ENCODE measurements at regions not wholly inside any gene's neighbourhood (a gene's known extent, or its start where the extent isn't known, plus 50 kb on each side); places are given as distances from the start of the nearest gene placed in this dataset.

DNA sequence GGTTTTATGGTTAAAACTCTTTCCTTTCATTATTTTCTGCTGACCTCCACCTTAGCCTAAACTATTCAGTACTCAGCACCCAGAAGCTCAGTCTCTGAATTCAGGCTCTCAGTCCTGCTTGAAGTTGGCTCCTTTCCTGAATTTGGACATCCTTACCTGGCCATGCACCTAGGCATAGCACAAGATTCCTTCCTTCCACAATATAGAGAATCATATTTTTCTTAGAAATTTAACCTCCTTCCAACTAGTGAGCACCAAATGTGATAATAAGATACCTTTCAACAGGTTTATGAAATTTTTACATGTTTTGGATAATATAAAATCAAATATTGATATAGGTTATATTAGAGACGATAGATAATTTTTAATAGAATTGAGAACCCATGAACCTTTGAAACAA is 905.6 kb upstream of the GHITM start:
- DNase-seq (ENCODE audit: low read depth in 4 of 4, low spot score in 2 of 4): no peak

DNA sequence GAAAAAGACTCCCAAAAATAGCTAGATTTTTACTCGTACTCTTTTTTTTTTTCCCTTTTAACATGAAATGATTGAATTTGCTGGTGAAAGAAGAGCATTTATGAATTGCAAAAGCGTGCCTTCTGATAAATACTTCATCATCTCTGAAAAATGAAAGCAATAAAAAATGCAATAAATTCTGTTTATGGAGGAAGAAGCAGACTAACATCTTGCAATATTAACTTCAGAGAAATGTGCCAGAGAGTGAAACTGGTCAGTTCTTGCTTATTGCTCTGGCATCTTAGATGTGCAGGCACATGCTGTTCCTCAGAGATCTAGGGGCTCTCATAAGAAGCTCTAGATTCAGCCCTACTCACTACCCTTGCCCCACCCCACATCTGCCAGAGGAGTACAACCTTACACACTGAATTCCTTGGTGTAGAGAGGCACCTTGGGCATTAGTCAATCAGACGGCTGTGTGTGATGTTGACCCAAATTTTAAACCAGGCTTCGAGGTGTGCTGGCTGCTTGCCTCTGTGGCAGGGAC is 891.1 kb upstream of the GHITM start:
- no peak for DNase-seq (ENCODE audit: low read depth in 4 of 4, low spot score in 2 of 4)

DNA sequence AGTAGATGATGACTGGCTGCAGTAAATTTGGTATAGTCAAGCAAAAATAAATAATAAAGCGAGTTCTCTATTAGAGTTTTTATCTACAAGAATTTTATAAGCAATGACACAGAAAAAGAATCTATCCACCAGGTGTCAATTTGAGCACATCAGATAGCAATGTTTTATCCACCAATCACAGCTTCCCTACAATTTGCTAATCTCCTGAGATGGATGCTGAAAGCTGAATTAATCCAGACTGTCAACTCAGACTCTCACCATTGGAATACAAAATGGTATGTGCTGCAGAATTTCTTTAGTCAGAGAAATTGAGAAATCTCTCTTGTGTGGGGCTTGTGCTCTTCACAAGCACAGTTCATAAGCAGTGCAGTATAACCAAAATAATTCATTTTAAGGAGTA is 888.9 kb upstream of the GHITM start:
- DNase-seq (ENCODE audit: low read depth in 4 of 4, low spot score in 2 of 4): no peak

DNA sequence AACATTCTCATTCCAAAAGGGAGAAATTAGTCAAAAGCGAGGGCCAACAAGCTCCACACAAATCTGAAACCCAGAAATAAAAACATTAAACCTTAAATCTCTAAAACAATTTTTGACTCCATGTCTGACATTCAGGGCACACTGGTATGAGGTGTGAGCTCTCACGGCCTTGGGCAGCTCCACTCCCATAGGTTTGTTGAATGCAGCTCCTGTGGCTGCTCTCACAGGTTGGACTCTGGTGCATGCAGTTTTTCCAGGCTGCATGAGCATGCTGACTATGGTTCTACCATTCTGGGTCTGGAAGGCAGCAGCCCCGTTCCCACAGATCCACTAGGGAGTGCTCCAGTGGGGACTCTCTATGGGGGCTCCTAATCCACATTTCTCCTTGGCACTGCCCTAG is 887.1 kb upstream of the GHITM start:
- no peak for DNase-seq (ENCODE audit: low read depth in 4 of 4, low spot score in 2 of 4)

DNA sequence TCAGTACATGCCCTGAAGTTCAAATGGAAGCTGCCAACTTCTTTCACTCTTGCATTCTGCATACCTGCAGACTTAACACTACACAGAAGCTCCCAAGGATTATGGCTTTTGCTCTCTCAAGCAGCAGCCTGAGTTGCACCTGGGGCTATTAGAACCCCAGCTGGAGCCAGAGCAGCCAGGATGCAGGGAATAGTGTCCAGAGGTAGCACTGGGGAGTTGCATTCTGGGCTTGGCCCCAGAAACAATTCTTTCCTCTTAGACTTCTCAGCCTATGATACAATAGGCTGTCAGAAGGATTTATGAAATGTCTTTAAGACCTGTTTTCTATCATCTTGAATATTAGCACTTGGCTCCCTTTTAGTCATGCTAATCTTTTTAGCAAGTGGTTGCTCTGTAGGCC is 886.7 kb upstream of the GHITM start:
- no peak for DNase-seq (ENCODE audit: low read depth in 4 of 4, low spot score in 2 of 4)

DNA sequence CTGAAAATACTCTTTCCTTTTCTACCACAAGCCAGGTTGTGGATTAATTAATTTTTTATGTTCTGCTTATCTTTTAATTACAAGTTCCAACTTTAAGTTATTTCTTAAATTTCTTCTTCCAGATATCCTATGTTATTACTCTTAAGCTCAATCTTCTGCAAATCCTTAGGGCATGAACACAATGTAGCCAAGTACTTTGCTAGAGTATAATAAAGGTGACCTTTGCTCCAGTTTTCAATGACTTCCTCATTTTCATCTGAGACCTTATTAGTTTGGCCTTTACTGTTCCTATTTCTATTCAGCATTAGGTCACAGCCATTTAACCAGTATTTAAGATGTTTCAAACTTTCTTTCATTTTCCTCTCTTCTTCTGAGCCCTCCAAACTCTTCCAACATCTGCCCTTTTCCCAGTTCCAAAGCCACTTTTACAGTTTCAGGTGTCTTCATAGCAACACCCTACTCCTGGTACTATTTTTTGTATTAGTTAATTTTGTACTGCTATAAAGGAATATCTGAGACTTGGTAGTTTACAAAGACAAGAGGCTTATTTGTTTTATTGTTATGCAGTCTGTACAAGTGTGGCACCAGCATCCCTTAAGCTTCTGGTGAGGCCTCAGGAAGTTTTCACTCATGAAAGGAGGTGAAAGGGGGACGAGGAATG is 886.2 kb upstream of the GHITM start:
- no peak for DNase-seq (ENCODE audit: low read depth in 4 of 4, low spot score in 2 of 4)

DNA sequence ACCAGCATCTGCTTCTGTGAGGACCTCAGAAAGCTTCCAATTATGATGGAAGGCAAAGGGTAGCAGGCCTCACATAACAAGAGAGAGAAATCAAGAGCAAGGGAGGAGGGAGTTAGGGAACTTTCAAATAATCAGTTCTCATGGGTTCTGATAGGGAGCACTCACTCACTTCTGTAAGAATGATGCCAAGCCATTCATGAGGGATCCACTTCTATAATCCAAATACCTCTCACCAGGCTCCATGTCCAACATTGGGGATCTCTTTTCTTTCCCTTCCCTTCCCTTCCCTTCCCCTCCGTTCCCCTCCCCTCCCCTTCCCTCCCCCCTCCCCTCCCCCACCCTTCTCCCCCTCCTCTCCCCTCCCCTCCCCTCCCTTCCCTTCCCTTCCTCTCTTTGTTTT is 884.6 kb upstream of the GHITM start:
- DNase-seq (ENCODE audit: low read depth in 4 of 4, low spot score in 2 of 4): no peak

DNA sequence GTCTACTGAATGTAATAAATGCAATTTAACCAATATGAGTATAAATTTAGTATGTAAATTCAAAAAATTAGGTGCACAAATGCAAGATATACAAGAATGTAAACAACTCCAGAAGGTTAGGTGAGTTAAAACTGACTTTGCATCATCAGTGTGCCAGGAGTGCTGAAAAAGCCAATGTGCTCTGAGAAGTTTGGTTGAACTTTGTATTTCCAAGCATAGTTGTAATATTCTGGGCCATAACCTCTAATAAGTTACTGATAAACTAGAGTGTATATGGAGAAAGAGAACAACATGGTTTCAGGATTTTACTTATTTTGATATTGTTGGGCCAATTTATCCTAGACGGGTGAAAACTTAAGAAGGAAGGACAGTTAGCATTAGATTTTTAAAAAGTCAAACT is 876.9 kb upstream of the GHITM start:
- no peak for DNase-seq (ENCODE audit: low read depth in 4 of 4, low spot score in 2 of 4)

DNA sequence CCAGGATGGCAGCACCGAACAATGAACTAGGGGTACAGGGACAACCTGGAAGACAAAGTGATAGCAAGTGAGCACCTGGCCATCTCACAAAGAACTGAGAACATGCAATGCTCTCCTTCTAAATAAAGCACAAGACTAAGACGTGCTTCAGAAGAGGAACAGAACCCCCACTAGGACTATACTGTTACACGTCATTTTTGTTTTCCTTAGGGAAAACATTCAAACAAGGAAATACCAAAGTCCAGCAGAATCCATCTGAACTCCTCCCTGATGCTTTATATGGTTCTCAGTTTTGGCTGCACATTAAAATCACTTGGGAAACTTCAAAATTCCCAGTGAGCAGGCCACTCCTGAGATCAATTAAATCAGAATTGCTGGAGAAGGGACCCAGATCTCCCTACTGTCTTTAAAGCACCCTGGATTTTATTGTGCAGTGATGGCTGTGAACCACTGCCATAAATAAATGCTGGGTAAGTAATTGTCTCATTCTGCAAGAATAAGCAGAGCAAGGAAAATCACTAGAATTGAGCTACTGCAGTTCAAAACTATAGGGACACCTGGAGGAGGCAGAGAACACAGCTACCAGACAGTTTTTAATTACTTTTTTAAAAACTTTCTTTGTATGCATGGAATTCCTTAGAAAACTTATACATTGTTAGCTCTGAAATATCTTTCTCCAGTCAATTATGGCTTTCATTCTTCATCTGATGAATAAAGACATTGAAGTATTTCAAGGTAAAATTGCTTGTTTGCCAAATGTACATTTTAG is 866.5 kb upstream of the GHITM start:
- no peak for DNase-seq (ENCODE audit: low read depth in 4 of 4, low spot score in 2 of 4)

DNA sequence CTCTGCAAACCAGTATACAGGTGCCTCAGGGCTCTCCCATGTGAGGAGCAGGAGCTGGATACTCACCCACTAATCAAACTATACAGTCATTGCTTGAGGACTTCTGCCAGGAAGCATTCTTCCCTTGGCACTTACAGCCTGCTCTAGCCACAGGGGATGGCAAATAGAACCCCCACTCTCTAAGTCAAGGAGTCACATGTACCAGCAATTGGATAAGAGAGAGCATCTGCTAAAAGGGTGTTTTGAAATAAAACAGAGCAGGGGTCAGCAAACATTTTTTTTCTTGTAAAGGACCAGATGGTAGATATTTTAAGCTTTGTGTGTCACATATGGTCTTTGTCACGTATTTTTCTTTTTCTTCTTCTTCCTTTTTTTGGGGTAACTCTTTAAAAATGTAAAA is 865.2 kb upstream of the GHITM start:
- no peak for DNase-seq (ENCODE audit: low read depth in 4 of 4, low spot score in 2 of 4)

DNA sequence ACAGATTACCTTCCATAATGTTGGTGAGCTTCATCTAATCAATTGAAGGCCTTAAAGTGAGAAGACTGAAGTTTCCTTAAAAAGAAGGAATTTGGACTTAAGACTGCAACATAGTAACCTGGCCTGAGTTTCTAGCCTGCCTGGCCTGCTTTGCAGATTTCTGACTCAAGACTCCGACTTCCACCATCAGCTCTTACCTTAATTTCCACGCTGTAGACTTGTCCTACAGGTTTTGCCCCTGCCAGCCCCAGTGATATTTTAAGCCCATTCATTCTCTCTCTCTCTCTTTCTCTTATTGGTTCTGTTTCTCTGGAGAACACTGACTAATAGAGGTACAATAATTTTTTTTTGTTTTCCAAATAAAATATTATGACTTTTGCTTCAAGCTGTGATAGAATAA is 862.3 kb upstream of the GHITM start:
- DNase-seq (ENCODE audit: low read depth in 4 of 4, low spot score in 2 of 4): no peak

DNA sequence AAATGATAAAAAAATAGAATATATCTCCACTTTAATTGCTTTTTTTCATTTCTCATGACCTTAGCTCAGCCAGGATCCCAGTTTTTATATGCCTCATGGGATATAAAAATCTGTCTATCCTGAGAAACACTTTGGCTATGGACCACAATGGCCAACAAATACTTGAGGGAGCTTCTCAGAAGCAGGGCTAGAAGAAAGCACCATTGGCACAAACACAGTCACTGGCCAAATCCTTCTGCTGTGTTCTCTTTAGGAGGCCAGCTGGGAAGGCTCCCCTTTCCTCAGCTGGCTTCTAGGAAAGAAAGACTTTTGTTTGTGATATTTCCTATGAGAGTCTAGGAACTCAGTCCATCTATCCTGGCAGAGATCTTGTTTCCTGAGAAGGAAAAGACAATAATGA is 856.2 kb upstream of the GHITM start:
- DNase-seq (ENCODE audit: low read depth in 4 of 4, low spot score in 2 of 4): no peak

DNA sequence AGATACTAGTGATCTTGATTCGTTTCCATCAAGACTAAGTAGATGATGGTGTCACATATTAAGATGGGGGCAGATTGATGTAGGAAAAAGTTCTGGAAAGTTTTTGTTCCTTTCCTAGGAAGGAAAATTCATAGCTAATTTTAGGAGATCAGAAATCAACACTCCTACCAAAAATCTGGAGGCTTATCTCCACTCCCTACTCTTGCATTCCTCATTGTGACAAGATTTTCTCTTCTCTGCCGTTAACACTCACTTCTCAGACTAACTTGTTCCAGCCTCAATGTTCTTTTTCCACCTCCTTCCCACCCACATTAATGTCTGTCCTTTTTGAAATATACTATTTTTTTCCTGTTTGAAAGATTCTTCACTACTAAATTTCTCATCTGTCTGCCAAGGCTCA is 851.9 kb upstream of the GHITM start:
- no peak for DNase-seq (ENCODE audit: low read depth in 4 of 4, low spot score in 2 of 4)

DNA sequence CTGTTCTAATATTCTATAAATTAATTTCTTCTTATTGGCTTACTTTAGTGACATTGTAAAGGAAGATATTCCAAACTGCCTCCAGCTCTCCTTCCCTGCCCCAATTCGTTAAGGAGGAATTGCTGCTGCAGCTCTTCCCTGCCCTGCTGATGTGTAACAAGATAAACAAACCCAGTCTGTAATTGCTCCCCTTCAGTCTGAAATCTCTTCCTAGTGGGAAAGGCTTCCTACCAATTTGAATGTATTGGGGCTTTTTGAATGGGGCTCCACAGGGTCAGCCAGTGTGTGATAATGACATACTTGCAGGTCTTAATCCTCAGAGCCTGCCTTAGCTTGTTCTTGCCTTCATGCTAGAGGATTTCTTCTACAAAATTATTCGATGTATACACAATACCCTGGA is 849.9 kb upstream of the GHITM start:
- no peak for DNase-seq (ENCODE audit: low read depth in 4 of 4, low spot score in 2 of 4)

DNA sequence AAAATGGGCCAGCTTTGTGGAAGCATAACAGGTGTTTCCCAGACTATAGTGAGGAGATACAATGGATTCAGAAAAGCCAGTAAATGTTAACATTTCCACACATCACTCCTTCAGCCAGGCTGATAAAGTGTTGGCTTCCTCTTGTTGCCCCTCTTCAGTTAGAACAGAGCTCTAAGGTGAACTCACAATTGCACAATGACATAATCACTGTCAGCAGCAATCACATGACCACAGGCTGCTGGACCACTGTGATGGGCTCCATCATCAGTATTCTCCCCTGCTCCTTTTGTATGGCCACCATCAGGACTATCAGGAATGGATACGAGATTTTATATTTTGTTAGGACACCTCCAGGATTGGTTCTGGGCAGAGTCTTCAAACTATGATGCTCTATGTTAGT is 849.4 kb upstream of the GHITM start:
- no peak for DNase-seq (ENCODE audit: low read depth in 4 of 4, low spot score in 2 of 4)

DNA sequence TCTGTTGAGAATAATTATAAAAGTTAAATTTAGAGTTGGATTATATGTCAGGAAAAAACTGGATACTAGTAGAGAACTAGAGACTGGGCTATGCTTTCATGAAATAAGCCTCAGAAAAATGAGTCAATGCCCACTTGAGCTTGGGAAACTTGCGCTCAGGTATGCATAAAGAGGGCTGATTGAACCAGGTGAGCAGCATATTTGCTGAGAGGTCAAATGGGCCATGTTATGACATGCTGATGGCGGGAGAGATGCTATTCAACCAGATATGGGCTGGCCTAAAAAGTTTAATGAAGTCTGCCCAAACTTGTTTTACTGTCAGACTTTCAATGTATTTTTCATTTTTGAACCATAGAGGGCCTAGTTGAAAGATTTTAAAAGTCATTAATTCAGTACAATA is 837.6 kb upstream of the GHITM start:
- DNase-seq (ENCODE audit: low read depth in 4 of 4, low spot score in 2 of 4): no peak

DNA sequence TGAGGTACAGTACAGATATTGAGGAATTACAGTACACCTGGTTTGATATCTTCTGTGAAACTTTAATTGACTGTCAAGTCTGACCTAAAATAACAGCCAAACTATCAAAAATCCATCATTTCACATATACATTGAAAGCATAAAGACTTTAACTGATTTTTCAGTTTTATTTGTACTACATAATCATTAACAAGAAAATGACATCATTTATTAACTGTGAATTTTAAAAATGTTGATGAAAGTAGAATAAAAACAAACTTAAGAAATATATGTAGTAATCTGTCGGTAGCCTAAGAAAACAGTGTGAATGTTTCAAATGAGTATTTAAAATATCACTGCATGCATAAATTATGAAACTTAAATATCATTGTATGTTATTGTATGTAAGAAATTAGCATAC is 836.7 kb upstream of the GHITM start:
- DNase-seq (ENCODE audit: low read depth in 4 of 4, low spot score in 2 of 4): no peak

DNA sequence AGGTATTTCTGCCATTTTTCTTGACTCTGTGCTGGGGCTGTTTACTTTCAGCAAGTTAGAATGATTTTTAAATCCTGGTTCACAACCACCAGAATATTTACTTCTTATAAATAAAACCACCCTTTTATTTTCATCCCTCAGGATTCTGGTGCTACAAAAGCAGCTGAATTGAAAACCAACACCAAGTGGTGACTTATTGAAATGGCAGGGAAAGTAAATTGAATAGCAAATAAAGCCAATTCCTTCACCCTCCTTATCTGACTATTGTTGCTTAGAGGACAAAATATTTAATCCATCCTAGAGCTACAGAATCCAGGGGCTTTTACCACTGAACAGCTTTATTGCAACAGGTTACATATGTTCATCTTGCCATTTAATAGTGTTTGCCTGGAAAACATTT is 828.6 kb upstream of the GHITM start:
- no peak for DNase-seq (ENCODE audit: low read depth in 4 of 4, low spot score in 2 of 4)

DNA sequence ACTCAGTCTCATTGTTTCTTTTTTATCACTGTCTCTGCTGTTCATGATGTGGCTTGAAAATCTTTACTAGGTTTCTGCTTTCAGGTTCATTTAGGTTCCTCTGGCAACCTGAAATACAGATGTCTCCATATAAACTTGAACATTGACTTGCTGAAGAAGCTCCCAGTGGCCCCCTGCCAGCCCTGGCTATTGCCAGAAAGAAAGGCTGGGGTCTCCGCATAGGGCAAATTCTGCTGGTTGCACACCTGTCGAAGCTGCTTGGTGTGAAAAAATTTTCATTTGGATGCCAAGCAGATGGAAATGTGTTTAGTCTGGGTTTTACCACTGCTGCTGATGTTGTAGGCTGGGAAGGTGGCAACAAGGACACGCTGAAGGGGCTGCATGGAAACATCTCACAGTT is 826.7 kb upstream of the GHITM start:
- no peak for DNase-seq (ENCODE audit: low read depth in 4 of 4, low spot score in 2 of 4)

DNA sequence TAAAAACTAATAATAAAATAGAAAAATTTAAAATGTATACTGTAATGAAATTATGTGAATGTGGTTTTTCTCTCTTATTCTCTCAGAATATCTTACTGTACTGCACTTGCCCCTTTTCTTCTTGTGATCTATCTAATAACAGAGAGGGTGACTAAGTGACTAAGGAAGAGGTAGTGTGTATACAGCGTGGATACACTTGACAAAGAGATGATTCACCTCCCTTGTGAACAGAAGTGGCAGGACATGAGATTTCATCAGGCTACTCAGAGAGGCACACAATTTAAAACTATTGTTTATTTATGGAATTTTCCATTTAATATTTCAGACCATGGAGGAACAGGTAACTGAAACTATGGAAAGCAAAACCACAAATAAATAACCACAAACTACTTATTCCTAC is 806.6 kb upstream of the GHITM start:
- DNase-seq (ENCODE audit: low read depth in 4 of 4, low spot score in 2 of 4): no peak

DNA sequence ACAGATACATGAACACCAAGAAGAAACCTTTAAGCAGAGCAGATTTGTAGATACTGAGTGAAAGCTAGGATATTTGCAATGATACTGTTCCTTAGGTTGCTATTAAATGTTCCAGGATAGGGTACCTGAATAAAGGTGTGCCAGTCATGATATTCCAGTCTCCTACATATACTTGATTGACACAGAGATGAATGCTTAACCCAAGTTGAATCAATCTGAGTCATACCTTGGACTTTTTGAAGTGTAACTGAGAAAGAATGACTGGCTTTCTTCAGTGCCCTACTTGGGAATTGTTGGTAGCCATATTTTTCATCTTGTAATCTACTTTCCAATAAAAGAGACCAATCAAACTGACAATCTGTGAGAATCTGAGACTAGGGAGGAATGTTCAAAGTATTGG is 805.7 kb upstream of the GHITM start:
- no peak for DNase-seq (ENCODE audit: low read depth in 4 of 4, low spot score in 2 of 4)

DNA sequence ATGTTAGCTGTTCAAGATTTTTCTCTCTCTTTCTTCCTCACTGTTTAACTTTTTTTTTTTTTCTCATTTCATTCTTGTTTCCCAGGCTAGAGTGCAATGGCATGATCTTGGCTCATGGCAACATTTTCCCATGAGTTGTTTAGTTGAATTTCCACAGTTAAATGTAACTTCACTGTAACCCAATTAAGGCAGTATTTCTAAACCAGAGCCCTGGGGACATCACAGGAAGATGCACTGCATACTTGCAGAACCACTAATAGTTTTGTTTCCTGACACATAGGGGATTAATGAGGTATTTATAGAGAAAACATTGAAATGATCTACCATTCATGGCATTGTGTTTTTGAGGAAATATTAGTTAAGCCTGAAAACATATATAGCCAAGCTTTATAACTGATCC is 795.6 kb upstream of the GHITM start:
- DNase-seq (ENCODE audit: low read depth in 4 of 4, low spot score in 2 of 4): no peak

All from left renal cortex interstitium (tissue), 4 donors.